ENCODE measurements at regions not wholly inside any gene's neighbourhood (a gene's known extent, or its start where the extent isn't known, plus 50 kb on each side); places are given as distances from the start of the nearest gene placed in this dataset.
A peak's percentile ranks its signal among the peaks of the same experiment; 100 is the strongest.

DNA sequence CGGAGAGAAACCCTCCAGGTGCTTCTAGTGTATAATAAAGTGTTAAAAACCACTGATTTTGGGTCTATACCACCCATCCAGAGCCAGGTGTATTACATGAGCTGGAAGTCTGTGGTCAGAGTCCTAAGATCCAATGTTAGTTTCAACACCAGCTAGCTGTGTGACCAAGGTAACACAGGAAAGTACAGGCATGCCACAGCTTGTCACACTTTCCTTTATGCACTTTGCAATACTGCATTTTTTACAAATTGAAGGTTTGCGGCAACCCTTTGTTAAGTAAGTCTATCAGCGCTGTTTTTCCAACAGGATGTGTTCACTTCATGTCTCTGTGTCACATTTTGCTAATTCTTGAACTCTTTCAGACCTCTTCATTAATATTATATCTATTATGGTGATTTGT, 201.3 kb upstream of the PRICKLE2 start:
- DNase-seq (ENCODE audit: low read depth): no peak
- TF ChIP-seq, protein P1, sequence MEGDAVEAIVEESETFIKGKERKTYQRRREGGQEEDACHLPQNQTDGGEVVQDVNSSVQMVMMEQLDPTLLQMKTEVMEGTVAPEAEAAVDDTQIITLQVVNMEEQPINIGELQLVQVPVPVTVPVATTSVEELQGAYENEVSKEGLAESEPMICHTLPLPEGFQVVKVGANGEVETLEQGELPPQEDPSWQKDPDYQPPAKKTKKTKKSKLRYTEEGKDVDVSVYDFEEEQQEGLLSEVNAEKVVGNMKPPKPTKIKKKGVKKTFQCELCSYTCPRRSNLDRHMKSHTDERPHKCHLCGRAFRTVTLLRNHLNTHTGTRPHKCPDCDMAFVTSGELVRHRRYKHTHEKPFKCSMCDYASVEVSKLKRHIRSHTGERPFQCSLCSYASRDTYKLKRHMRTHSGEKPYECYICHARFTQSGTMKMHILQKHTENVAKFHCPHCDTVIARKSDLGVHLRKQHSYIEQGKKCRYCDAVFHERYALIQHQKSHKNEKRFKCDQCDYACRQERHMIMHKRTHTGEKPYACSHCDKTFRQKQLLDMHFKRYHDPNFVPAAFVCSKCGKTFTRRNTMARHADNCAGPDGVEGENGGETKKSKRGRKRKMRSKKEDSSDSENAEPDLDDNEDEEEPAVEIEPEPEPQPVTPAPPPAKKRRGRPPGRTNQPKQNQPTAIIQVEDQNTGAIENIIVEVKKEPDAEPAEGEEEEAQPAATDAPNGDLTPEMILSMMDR (conservative IDR thresholded peaks at IDR 0.05; ENCODE audit: low read depth, low read length): no peak
- H3K4me3 ChIP-seq (ENCODE audit: low read depth, low read length): no peak overlapping the region

DNA sequence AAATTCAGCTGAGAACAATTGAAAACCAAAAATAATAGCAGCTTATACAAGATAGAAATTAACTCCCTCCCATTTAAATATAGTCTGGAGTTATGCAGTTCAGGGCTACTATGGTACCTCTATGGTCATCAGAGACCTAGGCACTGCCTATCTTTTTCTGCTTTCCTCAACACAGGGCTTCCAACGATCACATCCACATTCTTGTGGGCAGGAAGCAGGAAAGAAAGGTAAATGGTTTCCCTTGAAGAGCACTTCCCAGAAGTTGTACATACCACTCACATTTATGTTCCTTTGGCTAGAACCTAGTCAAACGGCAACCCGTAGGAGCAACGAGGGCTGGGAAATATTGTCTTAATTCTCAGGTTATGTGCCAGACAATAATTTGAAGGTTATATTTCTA, 197.7 kb upstream of the PRICKLE2 start:
- no peak overlapping the region for H3K4me3 ChIP-seq (ENCODE audit: low read depth, low read length)
- no peak for DNase-seq (ENCODE audit: low read depth)
- TF ChIP-seq, protein P1 (conservative IDR thresholded peaks at IDR 0.05; ENCODE audit: low read depth, low read length): no peak

DNA sequence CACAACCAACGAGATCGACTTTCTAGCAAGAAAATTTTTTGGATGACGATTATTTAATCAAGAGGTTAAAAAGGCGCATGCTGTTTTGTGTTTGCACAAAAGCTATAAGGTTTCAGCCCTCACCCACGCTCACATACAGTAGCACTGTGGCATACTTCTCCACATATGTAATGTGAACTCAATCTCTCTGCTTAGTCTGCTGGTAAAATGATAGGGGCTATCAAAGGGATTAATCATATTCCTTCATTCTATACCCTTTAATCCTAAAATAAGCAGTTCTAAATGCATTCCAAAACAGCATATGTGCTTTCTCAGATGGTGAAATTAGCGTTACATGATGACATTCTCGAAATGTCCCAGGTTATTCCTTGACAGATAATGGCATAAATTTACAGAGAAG, 196.9 kb upstream of the PRICKLE2 start:
- H3K4me3 ChIP-seq (ENCODE audit: low read depth, low read length): no peak overlapping the region
- TF ChIP-seq, protein P1 (conservative IDR thresholded peaks at IDR 0.05; ENCODE audit: low read depth, low read length): no peak
- peak; percentile 74 for DNase-seq (ENCODE audit: low read depth)

DNA sequence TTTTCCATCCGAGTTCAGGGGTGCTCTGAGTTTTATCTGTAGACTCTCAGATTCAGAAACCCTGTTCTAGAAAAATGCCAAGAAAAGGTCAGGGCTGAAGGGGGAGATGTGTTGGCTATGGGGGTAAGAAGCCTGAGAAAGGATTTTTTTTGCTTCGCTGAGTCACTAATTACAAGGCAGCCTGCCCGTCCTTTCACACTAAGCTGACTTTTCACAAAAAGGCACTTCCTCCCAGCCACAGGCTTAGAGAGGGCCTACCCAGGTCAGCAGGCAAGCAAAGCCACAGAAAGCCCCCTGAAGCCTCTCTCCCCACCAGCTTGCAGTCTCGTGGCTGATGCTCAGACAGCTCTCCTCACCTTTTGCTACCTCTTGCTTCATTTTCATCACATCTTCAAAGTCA, 192.6 kb upstream of the PRICKLE2 start:
- no peak overlapping the region for H3K4me3 ChIP-seq (ENCODE audit: low read depth, low read length)
- peak; percentile 71 for DNase-seq (ENCODE audit: low read depth)
- TF ChIP-seq, protein P1 (conservative IDR thresholded peaks at IDR 0.05; ENCODE audit: low read depth, low read length): no peak

DNA sequence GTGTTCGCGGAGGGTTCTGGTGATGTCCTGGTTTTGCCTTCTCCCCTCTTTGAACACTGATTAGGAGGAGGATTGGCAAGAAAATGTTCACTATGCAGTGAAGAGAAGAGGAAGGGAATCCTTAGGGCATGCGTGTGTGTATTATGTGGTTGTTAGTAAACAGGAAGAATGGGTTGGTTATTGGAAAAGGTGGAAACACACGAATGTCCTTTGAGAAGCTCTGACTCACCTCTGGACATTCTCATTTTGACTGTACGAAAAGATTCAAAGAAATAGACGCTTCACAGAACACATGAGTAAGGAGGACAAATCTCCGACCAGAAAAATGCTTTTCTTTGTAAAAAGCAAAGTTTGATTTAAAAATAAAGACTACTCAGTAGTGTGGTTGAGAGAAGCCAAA, 188.8 kb upstream of the PRICKLE2 start:
- DNase-seq (ENCODE audit: low read depth): no peak
- TF ChIP-seq, protein P1 (conservative IDR thresholded peaks at IDR 0.05; ENCODE audit: low read depth, low read length): no peak
- H3K4me3 ChIP-seq (ENCODE audit: low read depth, low read length): no peak overlapping the region

DNA sequence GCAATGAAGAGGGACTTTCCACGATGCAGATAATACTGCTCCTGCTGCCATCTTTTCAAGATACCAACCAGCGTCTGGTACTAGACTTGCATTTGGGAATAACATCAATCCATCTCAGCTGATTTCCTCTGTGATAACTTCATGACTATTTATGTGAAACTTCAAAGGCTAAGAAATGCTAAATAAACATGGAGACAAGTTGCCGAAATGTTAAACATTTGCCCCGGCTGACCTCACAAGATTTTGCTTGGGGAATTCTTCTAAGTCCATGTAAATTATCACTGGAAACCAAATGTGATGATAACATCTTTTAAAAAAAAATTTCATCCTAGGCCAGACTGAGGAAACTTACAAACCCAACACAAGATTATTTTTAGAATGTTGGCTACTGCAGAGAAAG, 185.8 kb upstream of the PRICKLE2 start:
- TF ChIP-seq, protein P1 (conservative IDR thresholded peaks at IDR 0.05; ENCODE audit: low read depth, low read length): no peak
- H3K4me3 ChIP-seq (ENCODE audit: low read depth, low read length): no peak overlapping the region
- no peak for DNase-seq (ENCODE audit: low read depth)

DNA sequence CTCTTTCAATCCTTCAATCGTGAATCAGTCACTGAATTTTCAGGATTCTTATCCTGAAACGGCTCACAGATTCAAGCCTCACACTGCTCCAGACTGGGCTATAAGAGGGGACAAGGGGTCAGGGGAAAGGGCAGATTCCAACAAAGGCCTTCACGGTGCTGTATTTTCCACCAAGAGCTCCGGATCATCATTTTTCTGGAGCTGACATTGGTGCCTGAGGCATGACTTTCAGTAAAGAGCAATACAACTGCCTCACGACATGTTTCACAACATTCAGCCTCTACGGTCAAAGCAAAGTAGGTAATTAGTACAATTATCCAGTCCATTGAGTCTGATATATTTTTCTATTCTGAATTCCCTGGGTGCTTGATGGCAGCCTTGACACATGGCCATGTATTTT, 185.0 kb upstream of the PRICKLE2 start:
- no peak overlapping the region for H3K4me3 ChIP-seq (ENCODE audit: low read depth, low read length)
- TF ChIP-seq, protein P1 (conservative IDR thresholded peaks at IDR 0.05; ENCODE audit: low read depth, low read length): no peak
- no peak for DNase-seq (ENCODE audit: low read depth)
